ENCODE measurements at regions not wholly inside any gene's neighbourhood (a gene's known extent, or its start where the extent isn't known, plus 50 kb on each side); places are given as distances from the start of the nearest gene placed in this dataset.

- TF ChIP-seq CTCF (IDR thresholded peaks at IDR 0.05; ENCODE audit: poor library complexity) (no peak), EZH2 (IDR thresholded peaks at IDR 0.05; ENCODE audit: borderline replicate concordance) (no peak), EZH2phosphoT487 (IDR thresholded peaks at IDR 0.05; ENCODE audit: low read depth, severe bottlenecking, unreplicated experiment) (no peak)
Observed at GRCh38 chr2:24418166-24418841, 58.0 kb upstream of the ITSN2 start.
